HCT116 (cell line): ENCODE measurements at regions not wholly inside any gene's neighbourhood (a gene's known extent, or its start where the extent isn't known, plus 50 kb on each side); places are given as distances from the start of the nearest gene placed in this dataset.

ENCODE experiments used
- ATAC-seq: fragments of 200-7000 bp; cut with Tn5 transposase; 2 replicates; pipeline ENCODE4 v1.9.1; 2020; ENCODE audit warnings: mild to moderate bottlenecking, moderate library complexity
- BruUV-seq: library from RNA; stranded (reverse); fragments of 400-500 nt; replicated peaks from 2 replicates; lab custom pipeline; 2021; lab: Mats Ljungman, UMichigan
- CTCF ChIA-PET: fragments of 300-600 bp; sonication (Branson Sonifier 250); formaldehyde crosslinking; loops from one replicate; lab custom pipeline; 2021; ENCODE audit warnings: antibody characterized with exemption; lab: Charles Lee
- POLR2A ChIA-PET: fragments of 300-600, 350-600 bp; sonication (Branson Sonifier 250); formaldehyde crosslinking; loops from one replicate; lab custom pipeline; 2021; ENCODE audit warnings: antibody characterized with exemption; lab: Charles Lee
- RAD21 ChIA-PET, 2 experiments: fragments of 300-600 bp; sonication (Branson Sonifier 250); formaldehyde crosslinking; loops; one replicate each; lab custom pipeline; 2023; ENCODE audit warnings: low total read pairs in 2 of 2; ENCODE audit not compliant: uncharacterized antibody in 2 of 2, unreplicated experiment in 2 of 2, low non-redundant PET in 1 of 2; lab: Charles Lee
- DNase-seq: peaks from one replicate; pipeline ENCODE4 v3.0.0-alpha.2; 2010; ENCODE audit warnings: low read depth, low spot score
- H2AFZ ChIP-seq: fragments of 200-600 bp; shearing (Covaris generic), sonication (generic); 2 replicates; pipeline ENCODE4 v1.6.1; 2017; ENCODE audit warnings: low read depth, mixed run types, mixed read lengths, antibody characterized with exemption, low read length; ENCODE audit not compliant: poor library complexity, severe bottlenecking
- H3K27ac ChIP-seq: 2 replicates; pipeline ENCODE4 v1.5.1; 2012; ENCODE audit warnings: low read depth, low read length
- H3K27me3 ChIP-seq: fragments of 200-600 bp; sonication (generic); 2 replicates; pipeline ENCODE4 v1.6.1; 2016; ENCODE audit warnings: mixed run types, low read length, mixed read lengths; ENCODE audit not compliant: insufficient read depth
- H3K36me3 ChIP-seq, 2 experiments: fragments of 200-500 bp in 1 of 2; fragments of 200-600 bp in 1 of 2; sonication (Bioruptor generic) in 1 of 2; sonication (generic) in 1 of 2; 2 replicates each; pipeline versions ENCODE4 v1.5.1 to v1.6.1; 2014 to 2016; ENCODE audit warnings: low read length in 2 of 2, inconsistent platforms in 1 of 2, mixed read lengths in 1 of 2, mixed run types in 1 of 2; ENCODE audit not compliant: insufficient read depth in 2 of 2, control insufficient read depth in 1 of 2
- H3K4me1 ChIP-seq, 2 experiments: fragments of 200-600 bp in 1 of 2; sonication (generic) in 1 of 2; 2 replicates each; pipeline versions ENCODE4 v1.5.1 to v1.6.1; 2012 to 2017; ENCODE audit warnings: low read length in 2 of 2, inconsistent platforms in 1 of 2, mild to moderate bottlenecking in 1 of 2, mixed read lengths in 1 of 2, mixed run types in 1 of 2, moderate library complexity in 1 of 2; ENCODE audit not compliant: insufficient read depth in 2 of 2, control insufficient read depth in 1 of 2
- H3K4me2 ChIP-seq: fragments of 200-600 bp; sonication (generic); 2 replicates; pipeline ENCODE4 v1.6.1; 2017; ENCODE audit warnings: mixed run types, low read length, mixed read lengths
- H3K4me3 ChIP-seq, 2 experiments: fragments of 200-600 bp in 1 of 2; sonication (generic) in 1 of 2; replicated peaks in 1 of 2; 2 replicates each; pipeline ENCODE4 v1.5.1; 2011 to 2016; ENCODE audit warnings: low read length in 2 of 2, control low read depth in 1 of 2, low read depth in 1 of 2, mild to moderate bottlenecking in 1 of 2, mixed read lengths in 1 of 2, mixed run types in 1 of 2
- H3K79me2 ChIP-seq: fragments of 200-600 bp; sonication (generic); 2 replicates; pipeline ENCODE4 v1.6.1; 2017; ENCODE audit warnings: mild to moderate bottlenecking, mixed run types, low read length, moderate library complexity, mixed read lengths; ENCODE audit not compliant: insufficient read depth
- H3K9ac ChIP-seq: fragments of 200-600 bp; sonication (generic); 2 replicates; pipeline ENCODE4 v1.6.1; 2016; ENCODE audit warnings: low read length, mixed read lengths
- H3K9me2 ChIP-seq: fragments of 200-600 bp; sonication (generic), shearing (Covaris generic); 2 replicates; pipeline ENCODE4 v1.6.1; 2017; ENCODE audit warnings: mixed run types, mild to moderate bottlenecking, moderate library complexity; ENCODE audit not compliant: insufficient read depth
- H3K9me3 ChIP-seq, 2 experiments: fragments of 200-500 bp in 1 of 2; fragments of 200-600 bp in 1 of 2; sonication (Bioruptor generic) in 1 of 2; sonication (generic) in 1 of 2; 2 replicates each; pipeline ENCODE4 v1.6.1; 2014 to 2017; ENCODE audit warnings: low read length in 2 of 2, mixed read lengths in 2 of 2, inconsistent platforms in 1 of 2, low read depth in 1 of 2, mild to moderate bottlenecking in 1 of 2, mixed run types in 1 of 2, moderate library complexity in 1 of 2; ENCODE audit not compliant: control insufficient read depth in 1 of 2, insufficient read depth in 1 of 2
- H4K20me1 ChIP-seq: fragments of 200-600 bp; sonication (generic), shearing (Covaris generic); 2 replicates; pipeline ENCODE4 v1.6.1; 2017; ENCODE audit warnings: mixed run types, mild to moderate bottlenecking, moderate library complexity; ENCODE audit not compliant: insufficient read depth
- CBX3 ChIP-seq: IDR thresholded peaks from 2 replicates; pipeline ENCODE4 v1.6.1; 2012; ENCODE audit warnings: low read depth
- CEBPB ChIP-seq: IDR thresholded peaks from 2 replicates; pipeline ENCODE4 v1.6.1; 2012; ENCODE audit warnings: low read depth
- ELF1 ChIP-seq: IDR thresholded peaks from 2 replicates; pipeline ENCODE4 v1.6.1; 2012; ENCODE audit warnings: low read depth, borderline replicate concordance
- EZH2 ChIP-seq: fragments of 200-600 bp; sonication (generic); IDR thresholded peaks from 2 replicates; pipeline ENCODE4 v1.6.1; 2017; ENCODE audit warnings: antibody characterized with exemption, mixed run types
- FOSL1 ChIP-seq: IDR thresholded peaks from 2 replicates; pipeline ENCODE4 v1.6.1; 2012; ENCODE audit warnings: low read depth
- POLR2A ChIP-seq: IDR thresholded peaks from 2 replicates; pipeline ENCODE4 v1.7.0; 2011; ENCODE audit warnings: borderline replicate concordance; ENCODE audit not compliant: insufficient read depth, insufficient read length; ENCODE audit errors: extremely low read depth
- RAD21 ChIP-seq: IDR thresholded peaks from 2 replicates; pipeline ENCODE4 v1.6.1; 2012; ENCODE audit warnings: low read depth, mild to moderate bottlenecking
- SP1 ChIP-seq: IDR thresholded peaks from 2 replicates; pipeline ENCODE4 v1.6.1; 2012; ENCODE audit warnings: low read depth
- SRF ChIP-seq: IDR thresholded peaks from 2 replicates; pipeline ENCODE4 v1.6.1; 2012; ENCODE audit warnings: low read depth
- TCF7L2 ChIP-seq: IDR thresholded peaks from 2 replicates; pipeline ENCODE4 v1.7.0; 2011; ENCODE audit warnings: borderline replicate concordance, inconsistent platforms; ENCODE audit not compliant: insufficient read depth, insufficient read length; ENCODE audit errors: extremely low read depth
- YY1 ChIP-seq: IDR thresholded peaks from 2 replicates; pipeline ENCODE4 v1.6.1; 2011; ENCODE audit warnings: low read length, low read depth, moderate library complexity, mild to moderate bottlenecking; ENCODE audit not compliant: insufficient replicate concordance; ENCODE audit errors: extremely low read depth
- ZFX ChIP-seq: fragments of 450-650 bp; IDR thresholded peaks from 2 replicates; pipeline ENCODE4 v1.6.1; 2017
- intact Hi-C: fragments of 100-400 bp; cut with micrococcal nuclease; formaldehyde crosslinking; loops from 2 replicates; pipeline ENCODE4 v1.10.0; 2022
- TF ChIP-seq, protein P1 (sequence below): IDR thresholded peaks from 2 replicates; pipeline ENCODE4 v1.6.1; 2012
- TF ChIP-seq, protein P2 (sequence below): IDR thresholded peaks from 2 replicates; pipeline ENCODE4 v1.6.1; 2011; ENCODE audit warnings: mild to moderate bottlenecking, low read length, moderate library complexity; ENCODE audit not compliant: insufficient replicate concordance; ENCODE audit errors: extremely low read depth
- TF ChIP-seq, protein P3 (sequence below): IDR thresholded peaks from 2 replicates; pipeline ENCODE4 v1.6.1; 2012; ENCODE audit warnings: low read depth

DNA sequence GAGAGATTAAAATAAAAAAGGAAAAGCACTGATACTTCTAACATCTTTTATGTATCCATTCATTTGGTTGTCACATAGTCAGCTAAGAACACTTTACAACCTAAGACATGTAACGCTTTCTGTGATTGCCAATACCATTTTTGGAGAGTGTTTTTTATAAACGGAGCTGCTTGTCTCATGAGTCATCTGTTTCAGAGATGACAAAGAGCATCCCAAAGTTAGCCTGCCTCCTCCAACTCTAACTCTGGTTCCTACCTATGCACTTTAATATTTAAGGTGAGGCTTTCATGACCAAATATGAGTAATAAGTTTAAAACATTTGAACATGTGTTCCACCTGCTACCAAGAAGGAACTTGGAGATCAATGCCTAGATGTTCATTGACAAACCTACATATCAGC is 260.1 kb upstream of the SMIM21 start:
- H3K36me3 ChIP-seq, result no peaks in the 10 kb centered on the region
- no peak overlapping the region for H2AFZ ChIP-seq
- RAD21 ChIA-PET, result no interaction called here
- no peaks in the 10 kb centered on the region for H3K9me2 ChIP-seq
- H3K4me3 ChIP-seq, result no peak overlapping the region
- ATAC-seq (no peak), DNase-seq (no peak)
- POLR2A ChIA-PET, result no interaction called here
- H3K4me2 ChIP-seq, result no peak overlapping the region
- TF ChIP-seq, protein P1, sequence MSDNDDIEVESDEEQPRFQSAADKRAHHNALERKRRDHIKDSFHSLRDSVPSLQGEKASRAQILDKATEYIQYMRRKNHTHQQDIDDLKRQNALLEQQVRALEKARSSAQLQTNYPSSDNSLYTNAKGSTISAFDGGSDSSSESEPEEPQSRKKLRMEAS, result no peak
- TF ChIP-seq YY1 (no peak), FOSL1 (no peak), RAD21 (no peak), CBX3 (no peak), ZFX (no peak), CEBPB (no peak), SRF (no peak), ELF1 (no peak), TCF7L2 (no peak), POLR2A (no peak), SP1 (no peak), EZH2 (no peak)
- TF ChIP-seq, protein P2, sequence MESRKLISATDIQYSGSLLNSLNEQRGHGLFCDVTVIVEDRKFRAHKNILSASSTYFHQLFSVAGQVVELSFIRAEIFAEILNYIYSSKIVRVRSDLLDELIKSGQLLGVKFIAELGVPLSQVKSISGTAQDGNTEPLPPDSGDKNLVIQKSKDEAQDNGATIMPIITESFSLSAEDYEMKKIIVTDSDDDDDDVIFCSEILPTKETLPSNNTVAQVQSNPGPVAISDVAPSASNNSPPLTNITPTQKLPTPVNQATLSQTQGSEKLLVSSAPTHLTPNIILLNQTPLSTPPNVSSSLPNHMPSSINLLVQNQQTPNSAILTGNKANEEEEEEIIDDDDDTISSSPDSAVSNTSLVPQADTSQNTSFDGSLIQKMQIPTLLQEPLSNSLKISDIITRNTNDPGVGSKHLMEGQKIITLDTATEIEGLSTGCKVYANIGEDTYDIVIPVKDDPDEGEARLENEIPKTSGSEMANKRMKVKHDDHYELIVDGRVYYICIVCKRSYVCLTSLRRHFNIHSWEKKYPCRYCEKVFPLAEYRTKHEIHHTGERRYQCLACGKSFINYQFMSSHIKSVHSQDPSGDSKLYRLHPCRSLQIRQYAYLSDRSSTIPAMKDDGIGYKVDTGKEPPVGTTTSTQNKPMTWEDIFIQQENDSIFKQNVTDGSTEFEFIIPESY, result no peak
- TF ChIP-seq, protein P3, sequence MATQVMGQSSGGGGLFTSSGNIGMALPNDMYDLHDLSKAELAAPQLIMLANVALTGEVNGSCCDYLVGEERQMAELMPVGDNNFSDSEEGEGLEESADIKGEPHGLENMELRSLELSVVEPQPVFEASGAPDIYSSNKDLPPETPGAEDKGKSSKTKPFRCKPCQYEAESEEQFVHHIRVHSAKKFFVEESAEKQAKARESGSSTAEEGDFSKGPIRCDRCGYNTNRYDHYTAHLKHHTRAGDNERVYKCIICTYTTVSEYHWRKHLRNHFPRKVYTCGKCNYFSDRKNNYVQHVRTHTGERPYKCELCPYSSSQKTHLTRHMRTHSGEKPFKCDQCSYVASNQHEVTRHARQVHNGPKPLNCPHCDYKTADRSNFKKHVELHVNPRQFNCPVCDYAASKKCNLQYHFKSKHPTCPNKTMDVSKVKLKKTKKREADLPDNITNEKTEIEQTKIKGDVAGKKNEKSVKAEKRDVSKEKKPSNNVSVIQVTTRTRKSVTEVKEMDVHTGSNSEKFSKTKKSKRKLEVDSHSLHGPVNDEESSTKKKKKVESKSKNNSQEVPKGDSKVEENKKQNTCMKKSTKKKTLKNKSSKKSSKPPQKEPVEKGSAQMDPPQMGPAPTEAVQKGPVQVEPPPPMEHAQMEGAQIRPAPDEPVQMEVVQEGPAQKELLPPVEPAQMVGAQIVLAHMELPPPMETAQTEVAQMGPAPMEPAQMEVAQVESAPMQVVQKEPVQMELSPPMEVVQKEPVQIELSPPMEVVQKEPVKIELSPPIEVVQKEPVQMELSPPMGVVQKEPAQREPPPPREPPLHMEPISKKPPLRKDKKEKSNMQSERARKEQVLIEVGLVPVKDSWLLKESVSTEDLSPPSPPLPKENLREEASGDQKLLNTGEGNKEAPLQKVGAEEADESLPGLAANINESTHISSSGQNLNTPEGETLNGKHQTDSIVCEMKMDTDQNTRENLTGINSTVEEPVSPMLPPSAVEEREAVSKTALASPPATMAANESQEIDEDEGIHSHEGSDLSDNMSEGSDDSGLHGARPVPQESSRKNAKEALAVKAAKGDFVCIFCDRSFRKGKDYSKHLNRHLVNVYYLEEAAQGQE, result no peak
- CTCF ChIA-PET, result no interaction called here
- H3K9me3 ChIP-seq, result no peaks in the 10 kb centered on the region
- no TSS peak for BruUV-seq
- intact Hi-C loops, result no loop called here
- no peak overlapping the region for H3K27ac ChIP-seq
- H3K9ac ChIP-seq, result no peak overlapping the region
- H3K4me1 ChIP-seq, result no peaks in the 10 kb centered on the region
- no peaks in the 10 kb centered on the region for H3K79me2 ChIP-seq
- H3K27me3 ChIP-seq, result no peaks in the 10 kb centered on the region
- H4K20me1 ChIP-seq, result no peaks in the 10 kb centered on the region
